Brain pericyte (primary cell): ENCODE measurements at regions not wholly inside any gene's neighbourhood (a gene's known extent, or its start where the extent isn't known, plus 50 kb on each side); places are given as distances from the start of the nearest gene placed in this dataset.
"Not testable (repeated sequence)": the region's sequence is repeated elsewhere in the genome, so short reads cannot be mapped to it uniquely, and the experiment has no call there.

ENCODE experiments used
- DNase-seq: peaks from one replicate; pipeline ENCODE4 v3.0.0-alpha.2; 2012; ENCODE audit warnings: low read depth, low spot score

GRCh38 chr2:401019-401679 is 113.3 kb upstream of the ALKAL2 start:
- no peak for DNase-seq

- no peak for DNase-seq
Measured at GRCh38 chr2:397926-398325, 110.0 kb upstream of the ALKAL2 start.

GRCh38 chr2:397521-397920 is 109.6 kb upstream of the ALKAL2 start:
- no peak for DNase-seq

- no peak for DNase-seq
Measured at GRCh38 chr2:396903-397302, 109.0 kb upstream of the ALKAL2 start.

GRCh38 chr2:395886-396285 is 108.0 kb upstream of the ALKAL2 start:
- no peak for DNase-seq

- no peak for DNase-seq
Measured at GRCh38 chr2:393711-394696, 106.1 kb upstream of the ALKAL2 start.

- DNase-seq = no peak
Measured at GRCh38 chr2:392926-393280, 105.0 kb upstream of the ALKAL2 start.

GRCh38 chr2:392181-392925 is 104.5 kb upstream of the ALKAL2 start:
- DNase-seq = no peak

GRCh38 chr2:391696-392095 is 103.8 kb upstream of the ALKAL2 start:
- DNase-seq = no peak

- no peak for DNase-seq
Measured at GRCh38 chr2:390959-391358, 103.1 kb upstream of the ALKAL2 start.

GRCh38 chr2:389985-390384 is 102.1 kb upstream of the ALKAL2 start:
- not testable (repeated sequence) for DNase-seq

- DNase-seq = not testable (repeated sequence)
Measured at GRCh38 chr2:388752-389151, 100.9 kb upstream of the ALKAL2 start.

GRCh38 chr2:387980-388421 is 100.1 kb upstream of the ALKAL2 start:
- no peak for DNase-seq

- DNase-seq = no peak
Measured at GRCh38 chr2:386406-387103, 98.7 kb upstream of the ALKAL2 start.

- no peak for DNase-seq
Measured at GRCh38 chr2:385785-386184, 97.9 kb upstream of the ALKAL2 start.

GRCh38 chr2:385061-385460 is 97.2 kb upstream of the ALKAL2 start:
- DNase-seq = no peak

GRCh38 chr2:383888-384287 is 96.0 kb upstream of the ALKAL2 start:
- no peak for DNase-seq

GRCh38 chr2:383178-383577 is 95.3 kb upstream of the ALKAL2 start:
- DNase-seq = no peak

GRCh38 chr2:382728-383022 is 94.8 kb upstream of the ALKAL2 start:
- no peak for DNase-seq

- DNase-seq = no peak
Measured at GRCh38 chr2:381941-382727, 94.2 kb upstream of the ALKAL2 start.

- no peak for DNase-seq
Measured at GRCh38 chr2:381181-381580, 93.3 kb upstream of the ALKAL2 start.
